ENCODE measurements at regions not wholly inside any gene's neighbourhood (a gene's known extent, or its start where the extent isn't known, plus 50 kb on each side); places are given as distances from the start of the nearest gene placed in this dataset.

DNA sequence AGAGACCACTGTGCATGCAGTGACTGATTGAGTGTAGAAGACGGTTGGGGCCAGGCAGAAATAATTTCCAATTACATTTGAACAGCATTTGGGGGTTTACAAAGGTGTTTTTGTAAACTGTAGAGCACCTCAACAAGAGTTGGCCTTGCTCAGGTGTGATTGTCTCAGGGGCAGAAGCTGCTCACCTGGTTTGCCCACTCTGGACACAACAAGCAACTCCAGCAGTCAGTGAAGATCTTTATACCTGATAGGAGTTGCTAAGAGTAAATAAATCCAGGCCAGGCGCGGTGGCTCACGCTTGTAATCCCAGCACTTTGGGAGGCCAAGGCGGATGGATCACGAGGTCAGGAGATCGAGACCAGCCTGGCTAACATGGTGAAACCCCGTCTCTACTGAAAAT lies 221.3 kb downstream of the RAB28 start:
- H2AFZ ChIP-seq (ENCODE audit: low read length): no peak overlapping the region
- H3K23me2 ChIP-seq (ENCODE audit: low read depth, low read length): no peaks in the 10 kb centered on the region
- H3K9ac ChIP-seq (replicated peaks in 1 of 4; ENCODE audit: extremely low read depth in 1 of 4, low read depth in 3 of 4, low read length in 3 of 4): no peak overlapping the region
- H3K56ac ChIP-seq (replicated peaks; ENCODE audit: insufficient read length, low read depth, low read length): no peak overlapping the region
- no peak overlapping the region for H3K18ac ChIP-seq (ENCODE audit: extremely low read depth, low read length)
- H3K27ac ChIP-seq (ENCODE audit: low read depth, low read length): no peak overlapping the region
- H3K4me2 ChIP-seq (ENCODE audit: insufficient read depth in 1 of 2, low read depth in 2 of 2, low read length in 2 of 2): no peak overlapping the region
- H4K20me1 ChIP-seq (replicated peaks in 1 of 2; ENCODE audit: control insufficient read depth in 1 of 2, insufficient read depth in 2 of 2, low read length in 2 of 2): peaks cover 0 to 2% of the 10 kb centered on the region in 2 experiments
- H3K14ac ChIP-seq (ENCODE audit: insufficient read length): no peak overlapping the region
- no peak overlapping the region for H3K4me3 ChIP-seq (ENCODE audit: extremely low read depth in 1 of 4, insufficient read depth in 2 of 4, low read depth in 3 of 4, low read length in 4 of 4)
- no peak overlapping the region for H2BK15ac ChIP-seq (ENCODE audit: low read length)
- no peaks in the 10 kb centered on the region for H3K36me3 ChIP-seq (ENCODE audit: control insufficient read depth in 2 of 4, insufficient read depth in 4 of 4, low read length in 3 of 4)
- H4K8ac ChIP-seq (ENCODE audit: extremely low read depth, insufficient read depth, low read length): no peak overlapping the region
- H3K4ac ChIP-seq (replicated peaks; ENCODE audit: insufficient read length, low read depth, low read length): no peak overlapping the region
- no peaks in the 10 kb centered on the region for H3K79me2 ChIP-seq (ENCODE audit: control insufficient read depth in 1 of 2, insufficient read depth in 2 of 2, low read length in 2 of 2)
- ChIA-PET POLR2A (ENCODE audit: partially characterized antibody) (no interaction called here), CTCF (ENCODE audit: partially characterized antibody) (interaction anchor here (0.5 to 3.0 kb wide), 7 partner anchors 12 to 674 kb away, joined by 3 to 13 read pairs (median 3); no protein-coding TSS in a partner anchor)
- H2BK12ac ChIP-seq (ENCODE audit: low read depth, low read length): no peak overlapping the region
- no peak overlapping the region for H2BK20ac ChIP-seq (ENCODE audit: low read length)
- H3K27me3 ChIP-seq (replicated peaks in 1 of 4; ENCODE audit: control insufficient read depth in 3 of 4, extremely low read depth in 1 of 4, insufficient read depth in 3 of 4, low read length in 3 of 4): peaks cover 0 to 1% (median 0%) of the 10 kb centered on the region in 4 experiments; a peak in 1 of 7 replicates
- FAIRE-seq (no peak), DNase-seq (ENCODE audit: low read depth in 1 of 2, low spot score in 2 of 2) (no peak)
- H4K5ac ChIP-seq (ENCODE audit: insufficient read length, low read depth, low read length): no peak overlapping the region
- no peak overlapping the region for H3K23ac ChIP-seq (ENCODE audit: insufficient read length)
- WGBS, 2 experiments (ENCODE audit: extremely low coverage in 1 of 2, insufficient coverage in 1 of 2, insufficient read length in 1 of 2, insufficient replicate concordance in 2 of 2, low coverage in 1 of 2, low lambda C conversion rate in 2 of 2, missing lambda C conversion rate in 1 of 2): 93% methylated on average over 8 of the region's 8 CpGs; no CpG with 5 or more reads in 1 of the 2 experiments
- H3K4me1 ChIP-seq (replicated peaks in 1 of 4; ENCODE audit: control insufficient read depth in 3 of 4, insufficient read depth in 4 of 4, low read length in 3 of 4): 0 out of 7 replicates have a peak, but pooled peaks cover 0 to 2% (median 0%) of the 10 kb centered on the region in 4 experiments
- H2BK120ac ChIP-seq (replicated peaks; ENCODE audit: low read depth, low read length): no peak overlapping the region
- H3K79me1 ChIP-seq (ENCODE audit: low read depth, low read length): no peaks in the 10 kb centered on the region
- H2BK5ac ChIP-seq (ENCODE audit: low read depth, low read length): no peak overlapping the region
- no peak overlapping the region for H2AK5ac ChIP-seq (ENCODE audit: low read depth, low read length)
- no peaks in the 10 kb centered on the region for H3K9me3 ChIP-seq (ENCODE audit: insufficient read depth in 2 of 2, low read depth in 1 of 2, low read length in 1 of 2)
- no peak overlapping the region for H4K91ac ChIP-seq (replicated peaks; ENCODE audit: insufficient read length, low read length)
- no peak for TF ChIP-seq CHD2 (IDR thresholded peaks at IDR 0.05; ENCODE audit: low read length)
- no peak for TF ChIP-seq SAP30 (IDR thresholded peaks at IDR 0.05; ENCODE audit: insufficient read depth, insufficient replicate concordance, low read length)
- no peak for TF ChIP-seq SIRT6 (IDR thresholded peaks at IDR 0.05; ENCODE audit: low read length)
- TF ChIP-seq RXRA (IDR thresholded peaks at IDR 0.05; ENCODE audit: insufficient read depth, low read depth, low read length): no peak
- TF ChIP-seq RFX5 (IDR thresholded peaks at IDR 0.05; ENCODE audit: borderline replicate concordance, low read depth, low read length): no peak
- TF ChIP-seq HDAC2 (IDR thresholded peaks at IDR 0.05; ENCODE audit: borderline replicate concordance in 1 of 2, low read depth in 2 of 2, low read length in 2 of 2): no peak
- TF ChIP-seq, protein P1, sequence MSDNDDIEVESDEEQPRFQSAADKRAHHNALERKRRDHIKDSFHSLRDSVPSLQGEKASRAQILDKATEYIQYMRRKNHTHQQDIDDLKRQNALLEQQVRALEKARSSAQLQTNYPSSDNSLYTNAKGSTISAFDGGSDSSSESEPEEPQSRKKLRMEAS (IDR thresholded peaks at IDR 0.05): no peak
- TF ChIP-seq BACH1 (IDR thresholded peaks at IDR 0.05; ENCODE audit: low read length): no peak
- no peak for TF ChIP-seq SIN3A (conservative IDR thresholded peaks at IDR 0.05 in 1 of 2, IDR thresholded peaks at IDR 0.05 in 1 of 2; ENCODE audit: low read depth in 1 of 2, low read length in 2 of 2)
- no peak for TF ChIP-seq NRF1 (IDR thresholded peaks at IDR 0.05; ENCODE audit: low read depth, low read length)
- no peak for TF ChIP-seq SP1 (IDR thresholded peaks at IDR 0.05; ENCODE audit: low read depth, low read length)
- TF ChIP-seq, protein P2, sequence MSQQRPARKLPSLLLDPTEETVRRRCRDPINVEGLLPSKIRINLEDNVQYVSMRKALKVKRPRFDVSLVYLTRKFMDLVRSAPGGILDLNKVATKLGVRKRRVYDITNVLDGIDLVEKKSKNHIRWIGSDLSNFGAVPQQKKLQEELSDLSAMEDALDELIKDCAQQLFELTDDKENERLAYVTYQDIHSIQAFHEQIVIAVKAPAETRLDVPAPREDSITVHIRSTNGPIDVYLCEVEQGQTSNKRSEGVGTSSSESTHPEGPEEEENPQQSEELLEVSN (IDR thresholded peaks at IDR 0.05): no peak
- TF ChIP-seq HDAC6 (IDR thresholded peaks at IDR 0.05; ENCODE audit: low read depth, low read length): no peak
- no peak for TF ChIP-seq ASH2L (IDR thresholded peaks at IDR 0.05; ENCODE audit: low read length)
